ENCODE measurements at regions not wholly inside any gene's neighbourhood (a gene's known extent, or its start where the extent isn't known, plus 50 kb on each side); places are given as distances from the start of the nearest gene placed in this dataset.

GRCh38 chr7:22666732-22667131 lies 60.3 kb upstream of the IL6 start:
- Histone ChIP-seq H3K4me3 (ENCODE audit: low read depth, low read length) (no peak overlapping the region), H3K79me2 (ENCODE audit: control insufficient read depth, insufficient read depth, low read length, unreplicated experiment) (no peaks in the 10 kb centered on the region), H3K4me1 (ENCODE audit: control insufficient read depth, insufficient read depth, low read length, unreplicated experiment) (peaks cover 69% of the 10 kb centered on the region), H3K27ac (ENCODE audit: low read depth, low read length) (peak overlapping the region; percentile 94), H3K27me3 (ENCODE audit: insufficient read depth, low read length) (no peaks in the 10 kb centered on the region), H2AFZ (ENCODE audit: low read length, unreplicated experiment) (no peak overlapping the region), H3K36me3 (ENCODE audit: insufficient read depth, low read length) (no peaks in the 10 kb centered on the region)

GRCh38 chr7:22665923-22666322 lies 61.1 kb upstream of the IL6 start:
- no peaks in the 10 kb centered on the region for H3K79me2 ChIP-seq (ENCODE audit: control insufficient read depth, insufficient read depth, low read length, unreplicated experiment)
- peak overlapping the region; percentile 94 for H3K27ac ChIP-seq (ENCODE audit: low read depth, low read length)
- no peaks in the 10 kb centered on the region for H3K36me3 ChIP-seq (ENCODE audit: insufficient read depth, low read length)
- H3K4me3 ChIP-seq (ENCODE audit: low read depth, low read length) = no peak overlapping the region
- H2AFZ ChIP-seq (ENCODE audit: low read length, unreplicated experiment) = no peak overlapping the region
- peaks cover 63% of the 10 kb centered on the region for H3K4me1 ChIP-seq (ENCODE audit: control insufficient read depth, insufficient read depth, low read length, unreplicated experiment)
- H3K27me3 ChIP-seq (ENCODE audit: insufficient read depth, low read length) = no peaks in the 10 kb centered on the region

GRCh38 chr7:22664988-22665798 lies 61.8 kb upstream of the IL6 start:
- Histone ChIP-seq H3K79me2 (ENCODE audit: control insufficient read depth, insufficient read depth, low read length, unreplicated experiment) (no peaks in the 10 kb centered on the region), H3K27me3 (ENCODE audit: insufficient read depth, low read length) (no peaks in the 10 kb centered on the region), H3K4me3 (ENCODE audit: low read depth, low read length) (no peak overlapping the region), H3K27ac (ENCODE audit: low read depth, low read length) (peak overlapping the region; percentile 94; the same call in 1 of the 2 replicates), H2AFZ (ENCODE audit: low read length, unreplicated experiment) (no peak overlapping the region), H3K4me1 (ENCODE audit: control insufficient read depth, insufficient read depth, low read length, unreplicated experiment) (peaks cover 59% of the 10 kb centered on the region), H3K36me3 (ENCODE audit: insufficient read depth, low read length) (no peaks in the 10 kb centered on the region)

- H3K36me3 ChIP-seq (ENCODE audit: insufficient read depth, low read length) = no peaks in the 10 kb centered on the region
These were observed 63.3 kb upstream of the IL6 start for GRCh38 chr7:22663721-22664120.

GRCh38 chr7:22663357-22663718 lies 63.7 kb upstream of the IL6 start:
- Histone ChIP-seq H3K4me3 (ENCODE audit: low read depth, low read length) (no peak overlapping the region), H3K79me2 (ENCODE audit: control insufficient read depth, insufficient read depth, low read length, unreplicated experiment) (no peaks in the 10 kb centered on the region), H3K36me3 (ENCODE audit: insufficient read depth, low read length) (no peaks in the 10 kb centered on the region), H3K27ac (ENCODE audit: low read depth, low read length) (peak overlapping the region; percentile 85), H2AFZ (ENCODE audit: low read length, unreplicated experiment) (peak overlapping the region; percentile 42), H3K27me3 (ENCODE audit: insufficient read depth, low read length) (no peaks in the 10 kb centered on the region), H3K4me1 (ENCODE audit: control insufficient read depth, insufficient read depth, low read length, unreplicated experiment) (peaks cover 52% of the 10 kb centered on the region)

More at GRCh38 chr7:22663721-22664120, 63.3 kb upstream of the IL6 start:
- Histone ChIP-seq H3K4me3 (ENCODE audit: low read depth, low read length) (no peak overlapping the region), H3K27me3 (ENCODE audit: insufficient read depth, low read length) (no peaks in the 10 kb centered on the region), H2AFZ (ENCODE audit: low read length, unreplicated experiment) (peak overlapping the region; percentile 42), H3K27ac (ENCODE audit: low read depth, low read length) (peak overlapping the region; percentile 85), H3K4me1 (ENCODE audit: control insufficient read depth, insufficient read depth, low read length, unreplicated experiment) (peaks cover 55% of the 10 kb centered on the region), H3K79me2 (ENCODE audit: control insufficient read depth, insufficient read depth, low read length, unreplicated experiment) (no peaks in the 10 kb centered on the region)

- peak overlapping the region; percentile 85 for H3K27ac ChIP-seq (ENCODE audit: low read depth, low read length)
- H3K4me3 ChIP-seq (ENCODE audit: low read depth, low read length) = no peak overlapping the region
- H3K79me2 ChIP-seq (ENCODE audit: control insufficient read depth, insufficient read depth, low read length, unreplicated experiment) = no peaks in the 10 kb centered on the region
- peaks cover 46% of the 10 kb centered on the region for H3K4me1 ChIP-seq (ENCODE audit: control insufficient read depth, insufficient read depth, low read length, unreplicated experiment)
- no peaks in the 10 kb centered on the region for H3K36me3 ChIP-seq (ENCODE audit: insufficient read depth, low read length)
- H3K27me3 ChIP-seq (ENCODE audit: insufficient read depth, low read length) = no peaks in the 10 kb centered on the region
- peak overlapping the region; percentile 18 for H2AFZ ChIP-seq (ENCODE audit: low read length, unreplicated experiment)
These were observed 64.2 kb upstream of the IL6 start for GRCh38 chr7:22662556-22663356.

- no peaks in the 10 kb centered on the region for H3K36me3 ChIP-seq (ENCODE audit: insufficient read depth, low read length)
- H3K4me3 ChIP-seq (ENCODE audit: low read depth, low read length) = no peak overlapping the region
- H3K27ac ChIP-seq (ENCODE audit: low read depth, low read length) = peak overlapping the region; percentile 85; the same call in 1 of the 2 replicates
- H3K27me3 ChIP-seq (ENCODE audit: insufficient read depth, low read length) = no peaks in the 10 kb centered on the region
- H3K4me1 ChIP-seq (ENCODE audit: control insufficient read depth, insufficient read depth, low read length, unreplicated experiment) = peaks cover 39% of the 10 kb centered on the region
- no peak overlapping the region for H2AFZ ChIP-seq (ENCODE audit: low read length, unreplicated experiment)
- H3K79me2 ChIP-seq (ENCODE audit: control insufficient read depth, insufficient read depth, low read length, unreplicated experiment) = no peaks in the 10 kb centered on the region
These were observed 65.0 kb upstream of the IL6 start for GRCh38 chr7:22662036-22662435.

- Histone ChIP-seq H3K27me3 (ENCODE audit: insufficient read depth, low read length) (no peaks in the 10 kb centered on the region), H3K79me2 (ENCODE audit: control insufficient read depth, insufficient read depth, low read length, unreplicated experiment) (no peaks in the 10 kb centered on the region), H3K27ac (ENCODE audit: low read depth, low read length) (no peak overlapping the region), H3K4me3 (ENCODE audit: low read depth, low read length) (no peak overlapping the region), H3K36me3 (ENCODE audit: insufficient read depth, low read length) (no peaks in the 10 kb centered on the region), H3K4me1 (ENCODE audit: control insufficient read depth, insufficient read depth, low read length, unreplicated experiment) (peaks cover 26% of the 10 kb centered on the region), H2AFZ (ENCODE audit: low read length, unreplicated experiment) (no peak overlapping the region)
These were observed 66.3 kb upstream of the IL6 start for GRCh38 chr7:22660732-22661131.

GRCh38 chr7:22660293-22660692 lies 66.7 kb upstream of the IL6 start:
- H3K36me3 ChIP-seq (ENCODE audit: insufficient read depth, low read length) = no peaks in the 10 kb centered on the region
- H3K4me3 ChIP-seq (ENCODE audit: low read depth, low read length) = no peak overlapping the region
- peaks cover 26% of the 10 kb centered on the region for H3K4me1 ChIP-seq (ENCODE audit: control insufficient read depth, insufficient read depth, low read length, unreplicated experiment)
- H3K27ac ChIP-seq (ENCODE audit: low read depth, low read length) = no peak overlapping the region
- no peaks in the 10 kb centered on the region for H3K79me2 ChIP-seq (ENCODE audit: control insufficient read depth, insufficient read depth, low read length, unreplicated experiment)
- H2AFZ ChIP-seq (ENCODE audit: low read length, unreplicated experiment) = no peak overlapping the region
- H3K27me3 ChIP-seq (ENCODE audit: insufficient read depth, low read length) = no peaks in the 10 kb centered on the region

GRCh38 chr7:22659741-22660140 lies 67.3 kb upstream of the IL6 start:
- Histone ChIP-seq H3K4me1 (ENCODE audit: control insufficient read depth, insufficient read depth, low read length, unreplicated experiment) (peaks cover 26% of the 10 kb centered on the region), H3K4me3 (ENCODE audit: low read depth, low read length) (no peak overlapping the region), H2AFZ (ENCODE audit: low read length, unreplicated experiment) (no peak overlapping the region), H3K27me3 (ENCODE audit: insufficient read depth, low read length) (no peaks in the 10 kb centered on the region), H3K79me2 (ENCODE audit: control insufficient read depth, insufficient read depth, low read length, unreplicated experiment) (no peaks in the 10 kb centered on the region), H3K27ac (ENCODE audit: low read depth, low read length) (no peak overlapping the region), H3K36me3 (ENCODE audit: insufficient read depth, low read length) (no peaks in the 10 kb centered on the region)

Data from ACC112 (cell line).